GM06990 (cell line): ENCODE measurements at regions not wholly inside any gene's neighbourhood (a gene's known extent, or its start where the extent isn't known, plus 50 kb on each side); places are given as distances from the start of the nearest gene placed in this dataset.

Experiments
- DNase-seq: peaks from one replicate; pipeline ENCODE4 v3.0.0-alpha.2; 2011; ENCODE audit not compliant: insufficient read length; ENCODE audit errors: extremely low read depth
- H3K27me3 ChIP-seq: replicated peaks from 2 replicates; pipeline ENCODE4 v1.6.0; 2011; ENCODE audit warnings: low read length; ENCODE audit not compliant: control insufficient read depth, insufficient read depth
- H3K36me3 ChIP-seq: 2 replicates; pipeline ENCODE4 v1.5.1; 2011; ENCODE audit warnings: low read length; ENCODE audit not compliant: control insufficient read depth, insufficient read depth
- H3K4me3 ChIP-seq: replicated peaks from 2 replicates; pipeline ENCODE4 v1.5.1; 2011; ENCODE audit warnings: low read depth, mild to moderate bottlenecking, control low read depth, low read length
- TF ChIP-seq, protein P1 (sequence below): IDR thresholded peaks from 2 replicates; pipeline ENCODE4 v1.5.1; 2011; ENCODE audit warnings: low read length, control low read depth, mild to moderate bottlenecking, inconsistent platforms; ENCODE audit not compliant: insufficient read depth, poor library complexity, severe bottlenecking

GRCh38 chr6:121851056-121851455 lies 415.6 kb downstream of the GJA1 start:
- Histone ChIP-seq H3K27me3 (no peaks in the 10 kb centered on the region), H3K4me3 (no peak overlapping the region), H3K36me3 (no peaks in the 10 kb centered on the region)
- TF ChIP-seq, protein P1, sequence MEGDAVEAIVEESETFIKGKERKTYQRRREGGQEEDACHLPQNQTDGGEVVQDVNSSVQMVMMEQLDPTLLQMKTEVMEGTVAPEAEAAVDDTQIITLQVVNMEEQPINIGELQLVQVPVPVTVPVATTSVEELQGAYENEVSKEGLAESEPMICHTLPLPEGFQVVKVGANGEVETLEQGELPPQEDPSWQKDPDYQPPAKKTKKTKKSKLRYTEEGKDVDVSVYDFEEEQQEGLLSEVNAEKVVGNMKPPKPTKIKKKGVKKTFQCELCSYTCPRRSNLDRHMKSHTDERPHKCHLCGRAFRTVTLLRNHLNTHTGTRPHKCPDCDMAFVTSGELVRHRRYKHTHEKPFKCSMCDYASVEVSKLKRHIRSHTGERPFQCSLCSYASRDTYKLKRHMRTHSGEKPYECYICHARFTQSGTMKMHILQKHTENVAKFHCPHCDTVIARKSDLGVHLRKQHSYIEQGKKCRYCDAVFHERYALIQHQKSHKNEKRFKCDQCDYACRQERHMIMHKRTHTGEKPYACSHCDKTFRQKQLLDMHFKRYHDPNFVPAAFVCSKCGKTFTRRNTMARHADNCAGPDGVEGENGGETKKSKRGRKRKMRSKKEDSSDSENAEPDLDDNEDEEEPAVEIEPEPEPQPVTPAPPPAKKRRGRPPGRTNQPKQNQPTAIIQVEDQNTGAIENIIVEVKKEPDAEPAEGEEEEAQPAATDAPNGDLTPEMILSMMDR, result no peak
- no peak for DNase-seq

GRCh38 chr6:121853686-121854085 lies 418.2 kb downstream of the GJA1 start:
- Histone ChIP-seq H3K4me3 (no peak overlapping the region), H3K27me3 (no peaks in the 10 kb centered on the region), H3K36me3 (no peaks in the 10 kb centered on the region)
- TF ChIP-seq, protein P1, result no peak
- DNase-seq, result no peak

GRCh38 chr6:121855521-121855920 lies 420.1 kb downstream of the GJA1 start:
- Histone ChIP-seq H3K27me3 (no peaks in the 10 kb centered on the region), H3K36me3 (no peaks in the 10 kb centered on the region), H3K4me3 (no peak overlapping the region)
- DNase-seq, result no peak
- TF ChIP-seq, protein P1, result no peak

DNA sequence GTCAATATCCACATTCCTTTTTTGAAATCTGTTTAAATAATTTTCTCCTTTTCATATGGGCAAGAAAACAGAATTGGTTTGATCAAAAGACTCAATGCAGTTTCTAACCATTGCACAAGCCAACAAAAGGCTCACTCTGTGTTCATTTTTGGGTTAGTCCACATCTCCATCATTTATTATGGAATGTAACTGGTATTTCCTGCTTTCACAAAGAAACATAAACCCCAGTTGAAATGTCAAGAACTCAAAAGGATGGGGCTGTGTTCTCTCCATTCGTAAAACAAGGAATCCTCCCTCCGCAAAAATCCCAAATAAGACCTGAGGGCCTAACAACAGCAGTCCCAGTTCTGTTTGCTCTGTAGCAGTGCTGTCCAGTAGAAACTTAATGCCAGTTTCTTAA lies 420.9 kb downstream of the GJA1 start:
- no peak for DNase-seq
- no peak overlapping the region for H3K4me3 ChIP-seq
- TF ChIP-seq, protein P1, result no peak
- H3K36me3 ChIP-seq, result no peaks in the 10 kb centered on the region
- H3K27me3 ChIP-seq, result no peaks in the 10 kb centered on the region

- H3K4me3 ChIP-seq, result no peak overlapping the region
- no peaks in the 10 kb centered on the region for H3K36me3 ChIP-seq
- TF ChIP-seq, protein P1, result no peak
- DNase-seq, result no peak
- H3K27me3 ChIP-seq, result no peaks in the 10 kb centered on the region
Observed at GRCh38 chr6:121857551-121857950, 422.1 kb downstream of the GJA1 start.

GRCh38 chr6:121858310-121858709 lies 422.9 kb downstream of the GJA1 start:
- Histone ChIP-seq H3K36me3 (no peaks in the 10 kb centered on the region), H3K4me3 (no peak overlapping the region), H3K27me3 (no peaks in the 10 kb centered on the region)
- DNase-seq, result no peak
- TF ChIP-seq, protein P1, result no peak
